ENCODE measurements at regions not wholly inside any gene's neighbourhood (a gene's known extent, or its start where the extent isn't known, plus 50 kb on each side); places are given as distances from the start of the nearest gene placed in this dataset.

GRCh38 chr12:63090716-63091115, 60.3 kb downstream of the AVPR1A start:
- Histone ChIP-seq H3K27ac (ENCODE audit: low read depth, low read length) (no peak overlapping the region), H3F3A (ENCODE audit: control insufficient read depth, insufficient read depth) (no peaks in the 10 kb centered on the region), H4K20me1 (ENCODE audit: control insufficient read depth, insufficient read depth, low read depth, low read length) (no peaks in the 10 kb centered on the region), H3K27me3 (ENCODE audit: control insufficient read depth, low read length) (no peaks in the 10 kb centered on the region), H3K9me2 (replicated peaks; ENCODE audit: control insufficient read depth, low read length) (no peaks in the 10 kb centered on the region), H3K4me2 (ENCODE audit: low read length) (no peak overlapping the region), H3K4me1 (ENCODE audit: control insufficient read depth, low read length) (no peaks in the 10 kb centered on the region), H3K79me2 (ENCODE audit: control insufficient read depth, low read length) (no peaks in the 10 kb centered on the region), H3K9me3 (ENCODE audit: control insufficient read depth, insufficient read depth, low read length) (no peaks in the 10 kb centered on the region), H3K4me3 (ENCODE audit: low read length) (no peak overlapping the region), H3K36me3 (ENCODE audit: control insufficient read depth, low read length) (no peaks in the 10 kb centered on the region)
- TF ChIP-seq, protein P1, sequence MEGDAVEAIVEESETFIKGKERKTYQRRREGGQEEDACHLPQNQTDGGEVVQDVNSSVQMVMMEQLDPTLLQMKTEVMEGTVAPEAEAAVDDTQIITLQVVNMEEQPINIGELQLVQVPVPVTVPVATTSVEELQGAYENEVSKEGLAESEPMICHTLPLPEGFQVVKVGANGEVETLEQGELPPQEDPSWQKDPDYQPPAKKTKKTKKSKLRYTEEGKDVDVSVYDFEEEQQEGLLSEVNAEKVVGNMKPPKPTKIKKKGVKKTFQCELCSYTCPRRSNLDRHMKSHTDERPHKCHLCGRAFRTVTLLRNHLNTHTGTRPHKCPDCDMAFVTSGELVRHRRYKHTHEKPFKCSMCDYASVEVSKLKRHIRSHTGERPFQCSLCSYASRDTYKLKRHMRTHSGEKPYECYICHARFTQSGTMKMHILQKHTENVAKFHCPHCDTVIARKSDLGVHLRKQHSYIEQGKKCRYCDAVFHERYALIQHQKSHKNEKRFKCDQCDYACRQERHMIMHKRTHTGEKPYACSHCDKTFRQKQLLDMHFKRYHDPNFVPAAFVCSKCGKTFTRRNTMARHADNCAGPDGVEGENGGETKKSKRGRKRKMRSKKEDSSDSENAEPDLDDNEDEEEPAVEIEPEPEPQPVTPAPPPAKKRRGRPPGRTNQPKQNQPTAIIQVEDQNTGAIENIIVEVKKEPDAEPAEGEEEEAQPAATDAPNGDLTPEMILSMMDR (IDR thresholded peaks at IDR 0.05; ENCODE audit: low read depth, low read length, poor library complexity, severe bottlenecking) = no peak
- no peak for TF ChIP-seq EZH2phosphoT487 (IDR thresholded peaks at IDR 0.05; ENCODE audit: borderline replicate concordance, low read length)

- Histone ChIP-seq H3K9me3 (ENCODE audit: control insufficient read depth, insufficient read depth, low read length) (no peaks in the 10 kb centered on the region), H3K4me3 (ENCODE audit: low read length) (no peak overlapping the region), H4K20me1 (ENCODE audit: control insufficient read depth, insufficient read depth, low read depth, low read length) (no peaks in the 10 kb centered on the region), H3K4me2 (ENCODE audit: low read length) (no peak overlapping the region), H3K36me3 (ENCODE audit: control insufficient read depth, low read length) (no peaks in the 10 kb centered on the region), H3K27me3 (ENCODE audit: control insufficient read depth, low read length) (no peaks in the 10 kb centered on the region), H3K79me2 (ENCODE audit: control insufficient read depth, low read length) (no peaks in the 10 kb centered on the region), H3K27ac (ENCODE audit: low read depth, low read length) (no peak overlapping the region), H3K9me2 (replicated peaks; ENCODE audit: control insufficient read depth, low read length) (no peaks in the 10 kb centered on the region), H3K4me1 (ENCODE audit: control insufficient read depth, low read length) (no peaks in the 10 kb centered on the region), H3F3A (ENCODE audit: control insufficient read depth, insufficient read depth) (no peaks in the 10 kb centered on the region)
- no peak for TF ChIP-seq EZH2phosphoT487 (IDR thresholded peaks at IDR 0.05; ENCODE audit: borderline replicate concordance, low read length)
- TF ChIP-seq, protein P1 (IDR thresholded peaks at IDR 0.05; ENCODE audit: low read depth, low read length, poor library complexity, severe bottlenecking) = no peak
Observed at GRCh38 chr12:63086149-63086915, 64.7 kb downstream of the AVPR1A start.

DNA sequence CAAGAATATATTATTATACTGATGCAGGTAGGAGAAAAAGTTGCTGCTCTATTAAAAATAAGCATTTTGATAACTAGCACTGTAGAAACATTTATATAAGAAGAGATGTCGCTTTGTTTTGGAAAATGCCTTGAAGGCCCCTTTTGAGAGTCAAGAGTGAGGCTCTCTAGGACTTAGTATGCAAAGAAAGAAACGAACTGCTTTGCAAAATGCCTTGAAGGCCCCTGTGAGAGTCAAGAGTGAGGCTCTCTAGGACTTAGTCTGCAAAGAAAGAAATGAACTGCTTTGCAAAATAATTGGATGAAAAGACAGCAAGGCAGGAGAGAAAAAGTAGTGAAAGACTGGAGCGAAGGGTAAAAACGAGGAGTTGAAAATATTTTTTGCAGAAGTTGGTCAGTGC, 65.9 kb downstream of the AVPR1A start:
- no peak overlapping the region for H3K4me3 ChIP-seq (ENCODE audit: low read length)
- no peaks in the 10 kb centered on the region for H3F3A ChIP-seq (ENCODE audit: control insufficient read depth, insufficient read depth)
- no peaks in the 10 kb centered on the region for H3K4me1 ChIP-seq (ENCODE audit: control insufficient read depth, low read length)
- TF ChIP-seq, protein P1 (IDR thresholded peaks at IDR 0.05; ENCODE audit: low read depth, low read length, poor library complexity, severe bottlenecking) = no peak
- no peak for TF ChIP-seq EZH2phosphoT487 (IDR thresholded peaks at IDR 0.05; ENCODE audit: borderline replicate concordance, low read length)
- no peaks in the 10 kb centered on the region for H4K20me1 ChIP-seq (ENCODE audit: control insufficient read depth, insufficient read depth, low read depth, low read length)
- H3K27ac ChIP-seq (ENCODE audit: low read depth, low read length) = no peak overlapping the region
- H3K9me3 ChIP-seq (ENCODE audit: control insufficient read depth, insufficient read depth, low read length) = no peaks in the 10 kb centered on the region
- H3K4me2 ChIP-seq (ENCODE audit: low read length) = no peak overlapping the region
- H3K27me3 ChIP-seq (ENCODE audit: control insufficient read depth, low read length) = no peaks in the 10 kb centered on the region
- H3K9me2 ChIP-seq (replicated peaks; ENCODE audit: control insufficient read depth, low read length) = no peaks in the 10 kb centered on the region
- no peaks in the 10 kb centered on the region for H3K36me3 ChIP-seq (ENCODE audit: control insufficient read depth, low read length)
- no peaks in the 10 kb centered on the region for H3K79me2 ChIP-seq (ENCODE audit: control insufficient read depth, low read length)

Data from DOHH2 (cell line).